Pancreas (tissue), 10 donors: ENCODE measurements at regions not wholly inside any gene's neighbourhood (a gene's known extent, or its start where the extent isn't known, plus 50 kb on each side); places are given as distances from the start of the nearest gene placed in this dataset.
A peak's percentile ranks its signal among the peaks of the same experiment; 100 is the strongest.

Source experiments
- ATAC-seq, 4 donors: fragments of 200-7000 bp; cut with Tn5 transposase; one replicate each; pipeline versions ENCODE4 v1.8.0 to v1.9.1; 2020; ENCODE audit warnings: mild to moderate bottlenecking in 4 of 4, moderate library complexity in 4 of 4
- DNase-seq, 6 donors: peaks; one replicate each; pipeline ENCODE4 v3.0.0-alpha.2; 2020
- FAIRE-seq: peaks from 2 replicates; lab custom pipeline; 2012; peaks lifted over from hg19 to GRCh38; lab: Jason Lieb, UNC
- H3K27ac ChIP-seq, 4 donors: fragments of 200-600 bp; sonication (generic); 1 replicate in 3 of 4; 2 replicates in 1 of 4; pipeline versions ENCODE4 v1.5.0 to v1.8.0; 2020
- H3K27me3 ChIP-seq, 4 donors: fragments of 200-600 bp; one replicate each; pipeline ENCODE4 v1.8.0; 2021
- H3K36me3 ChIP-seq, 3 donors: fragments of 200-600 bp; sonication (generic) in 1 of 3; one replicate each; pipeline versions ENCODE4 v1.5.0 to v1.8.0; 2020 to 2021
- H3K4me1 ChIP-seq, 3 donors: fragments of 200-600 bp; one replicate each; pipeline ENCODE4 v1.8.0; 2021
- H3K4me3 ChIP-seq, 4 donors: fragments of 200-600 bp; sonication (generic) in 2 of 4; one replicate each; pipeline versions ENCODE4 v1.5.0 to v1.8.0; 2020 to 2021
- H3K9me3 ChIP-seq, 4 donors: fragments of 200-600 bp; one replicate each; pipeline ENCODE4 v1.8.0; 2021
- WGBS, 2 donors: extraction: QIAGEN DNeasy Blood & Tissue Kit; methylation state at CpG; one replicate each; pipeline ENCODE4 v1.1.7; 2013; 5-methylcytosine and 5-hydroxymethylcytosine counted together
- intact Hi-C, 3 donors: fragments of 100-400 bp; cut with DNase I; formaldehyde crosslinking; loops; one replicate each; pipeline versions ENCODE4 v1.11.1 to v1.14.2; 2022
- TF ChIP-seq, protein P1 (sequence below), 4 donors: fragments of 200-600 bp; sonication (generic) in 3 of 4; IDR thresholded peaks; one replicate each; pipeline versions ENCODE4 v1.5.0 to v1.8.0; 2021; ENCODE audit warnings: antibody characterized with exemption in 4 of 4
- donor health status: healthy with polysubstance abuse.
- donor health status: DM: no; HTN: no; CAD: no; lungs with moderate emphysema.
- donor health status: DM: no; HTN: no; CAD: no.
- donor health status: control.
- donor health status: control.
- donor health status: Bipolar disorder and iron deficiency.
- donor health status: DM: yes; HTN: yes; CAD: no.
- donor health status: DM: no; HTN: no; CAD: no.
- donor health status: DM: no; HTN: no; CAD: no.
- donor health status: DM: yes; HTN: yes; CAD: no.

DNA sequence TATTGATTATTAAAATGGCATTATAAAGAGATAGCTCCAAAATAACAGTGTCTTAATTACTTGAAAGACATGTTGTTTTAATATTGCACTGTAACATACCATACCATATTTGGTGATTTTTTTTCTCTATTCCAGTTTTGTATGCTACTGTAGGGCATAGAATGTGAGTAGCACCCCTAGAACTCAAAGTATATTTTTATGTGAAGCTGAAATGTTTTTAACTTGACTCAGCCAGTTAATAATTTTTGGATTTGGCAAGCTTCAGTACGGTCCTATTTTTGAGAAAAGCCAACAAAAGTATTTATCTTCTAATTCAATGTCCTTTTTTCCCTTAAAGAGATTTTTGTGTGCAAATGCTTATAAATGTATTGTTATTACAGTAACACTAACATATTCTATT lies 593.8 kb downstream of the USP25 start:
- Histone ChIP-seq H3K9me3 (no peaks in the 10 kb centered on the region), H3K27ac (no peak overlapping the region), H3K27me3 (no peaks in the 10 kb centered on the region), H3K36me3 (no peaks in the 10 kb centered on the region), H3K4me3 (no peak overlapping the region), H3K4me1 (no peaks in the 10 kb centered on the region)
- WGBS, 2 donors = 33% methylated on average over 1 of the region's 1 CpG
- FAIRE-seq = no peak
- TF ChIP-seq, protein P1, sequence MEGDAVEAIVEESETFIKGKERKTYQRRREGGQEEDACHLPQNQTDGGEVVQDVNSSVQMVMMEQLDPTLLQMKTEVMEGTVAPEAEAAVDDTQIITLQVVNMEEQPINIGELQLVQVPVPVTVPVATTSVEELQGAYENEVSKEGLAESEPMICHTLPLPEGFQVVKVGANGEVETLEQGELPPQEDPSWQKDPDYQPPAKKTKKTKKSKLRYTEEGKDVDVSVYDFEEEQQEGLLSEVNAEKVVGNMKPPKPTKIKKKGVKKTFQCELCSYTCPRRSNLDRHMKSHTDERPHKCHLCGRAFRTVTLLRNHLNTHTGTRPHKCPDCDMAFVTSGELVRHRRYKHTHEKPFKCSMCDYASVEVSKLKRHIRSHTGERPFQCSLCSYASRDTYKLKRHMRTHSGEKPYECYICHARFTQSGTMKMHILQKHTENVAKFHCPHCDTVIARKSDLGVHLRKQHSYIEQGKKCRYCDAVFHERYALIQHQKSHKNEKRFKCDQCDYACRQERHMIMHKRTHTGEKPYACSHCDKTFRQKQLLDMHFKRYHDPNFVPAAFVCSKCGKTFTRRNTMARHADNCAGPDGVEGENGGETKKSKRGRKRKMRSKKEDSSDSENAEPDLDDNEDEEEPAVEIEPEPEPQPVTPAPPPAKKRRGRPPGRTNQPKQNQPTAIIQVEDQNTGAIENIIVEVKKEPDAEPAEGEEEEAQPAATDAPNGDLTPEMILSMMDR (IDR thresholded peaks at IDR 0.05) = no peak
- no peak for DNase-seq
- intact Hi-C loops = no loop called here
- ATAC-seq = no peak

DNA sequence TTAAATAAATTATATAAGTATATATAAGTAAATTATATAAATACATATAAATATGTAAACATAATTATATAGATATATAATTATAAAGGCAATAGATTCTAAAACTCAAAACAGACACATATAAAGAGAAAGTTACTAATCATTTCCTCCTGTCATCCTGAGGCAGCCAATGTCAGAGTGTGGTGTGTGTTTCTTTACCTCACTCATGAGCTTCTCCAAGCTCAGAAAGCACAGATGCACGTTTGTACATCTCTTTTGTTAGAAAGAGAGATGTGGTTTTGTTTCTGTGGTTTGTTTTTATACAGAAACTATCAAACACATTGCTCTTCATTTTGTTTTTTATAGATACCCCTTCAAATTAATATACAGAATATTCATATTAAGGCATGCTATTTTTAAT lies 594.8 kb downstream of the USP25 start:
- no peaks in the 10 kb centered on the region for H3K36me3 ChIP-seq
- FAIRE-seq = no peak
- intact Hi-C loops = loop anchor here in 1 of 3 donors (5.0 kb wide), 1 partner anchor 237 kb away; no protein-coding TSS in a partner anchor

DNA sequence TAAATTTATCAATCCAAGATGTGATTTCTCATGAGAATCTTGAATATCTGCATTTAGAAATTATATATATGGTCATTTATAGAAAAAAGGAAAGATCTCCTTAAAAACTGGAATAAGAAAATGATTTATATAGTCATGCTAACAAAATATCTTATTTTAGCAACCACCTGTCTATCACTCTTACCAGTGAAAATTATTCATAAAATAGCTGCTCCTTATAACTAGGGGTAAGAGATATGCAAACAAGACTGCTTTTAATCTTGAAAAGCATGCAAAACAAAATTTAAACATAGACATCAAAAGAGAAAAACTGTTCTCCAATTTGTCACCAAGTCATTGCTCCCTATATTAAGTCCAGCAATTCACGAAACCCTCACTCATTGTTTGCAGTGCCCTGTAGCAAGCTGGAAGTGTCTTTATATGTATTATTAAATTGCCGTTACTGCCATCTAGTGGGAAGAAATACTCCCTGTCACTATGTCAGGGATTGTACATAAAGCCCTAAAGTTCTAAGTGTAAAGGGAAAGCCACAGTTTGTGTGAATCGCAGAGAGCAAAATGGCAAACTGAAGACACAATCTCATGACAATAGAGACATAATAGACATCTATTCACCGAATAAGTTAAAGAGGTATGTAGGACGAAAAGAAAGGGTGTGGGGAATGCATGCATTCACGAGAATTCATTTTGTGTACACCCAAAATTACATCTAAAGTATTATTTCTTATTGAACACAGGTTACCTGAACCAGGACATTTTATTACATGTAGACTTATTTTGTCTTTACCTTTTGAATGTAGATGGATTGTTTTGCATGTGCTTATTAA lies 600.5 kb downstream of the USP25 start:
- H3K27ac ChIP-seq = no peak overlapping the region
- intact Hi-C loops = loop anchor here in 1 of 3 donors (10.0 kb wide), 1 partner anchor 255 kb away; no protein-coding TSS in a partner anchor
- H3K4me3 ChIP-seq = no peak overlapping the region
- TF ChIP-seq, protein P1 (IDR thresholded peaks at IDR 0.05) = peak; percentile 17 to 56 (median 49)
- peak in 1 of 6 donors; percentile 31 for DNase-seq
- 27 to 32% methylated on average over 6 of the region's 6 CpGs for WGBS, 2 donors
- no peaks in the 10 kb centered on the region for H3K9me3 ChIP-seq
- H3K36me3 ChIP-seq = no peaks in the 10 kb centered on the region
- peak; percentile 77 for FAIRE-seq
- peak; percentile 84 to 97 (median 96) for ATAC-seq
- no peaks in the 10 kb centered on the region for H3K27me3 ChIP-seq
- H3K4me1 ChIP-seq = no peaks in the 10 kb centered on the region

More for the DNA sequence above, 594.8 kb downstream of the USP25 start:
- H3K9me3 ChIP-seq = no peaks in the 10 kb centered on the region
- H3K4me3 ChIP-seq = no peak overlapping the region
- H3K4me1 ChIP-seq = no peaks in the 10 kb centered on the region
- TF ChIP-seq, protein P1 (IDR thresholded peaks at IDR 0.05) = no peak
- WGBS, 2 donors = 35 to 57% methylated on average over 1 of the region's 1 CpG
- no peak overlapping the region for H3K27ac ChIP-seq
- DNase-seq (no peak), ATAC-seq (no peak)
- no peaks in the 10 kb centered on the region for H3K27me3 ChIP-seq

DNA sequence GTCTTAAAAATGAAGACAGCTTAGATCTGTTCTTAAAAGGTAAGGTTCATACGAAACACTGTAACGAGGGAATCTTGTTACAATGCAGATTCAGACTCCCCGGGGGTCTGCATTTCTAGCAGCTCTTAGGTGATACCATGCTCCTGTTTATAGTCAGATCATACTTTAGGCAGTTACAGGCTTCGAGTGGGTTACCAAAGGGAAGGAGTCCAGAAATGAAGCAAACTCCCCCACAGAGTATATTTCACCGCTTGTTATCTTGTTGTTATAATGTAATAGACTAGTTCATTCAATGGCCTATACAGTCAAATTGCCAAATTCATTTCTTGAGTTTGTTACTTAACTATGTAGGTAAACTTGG lies 601.1 kb downstream of the USP25 start:
- H3K4me1 ChIP-seq = no peaks in the 10 kb centered on the region
- no peak overlapping the region for H3K4me3 ChIP-seq
- H3K9me3 ChIP-seq = no peaks in the 10 kb centered on the region
- DNase-seq (no peak), FAIRE-seq (no peak), ATAC-seq (no peak)
- H3K27me3 ChIP-seq = no peaks in the 10 kb centered on the region
- H3K36me3 ChIP-seq = no peaks in the 10 kb centered on the region
- 73 to 76% methylated on average over 5 of the region's 5 CpGs for WGBS, 2 donors
- TF ChIP-seq, protein P1 (IDR thresholded peaks at IDR 0.05) = no peak
- H3K27ac ChIP-seq = no peak overlapping the region
- intact Hi-C loops = loop anchor here in 1 of 3 donors (10.0 kb wide), 1 partner anchor 256 kb away; no protein-coding TSS in a partner anchor

DNA sequence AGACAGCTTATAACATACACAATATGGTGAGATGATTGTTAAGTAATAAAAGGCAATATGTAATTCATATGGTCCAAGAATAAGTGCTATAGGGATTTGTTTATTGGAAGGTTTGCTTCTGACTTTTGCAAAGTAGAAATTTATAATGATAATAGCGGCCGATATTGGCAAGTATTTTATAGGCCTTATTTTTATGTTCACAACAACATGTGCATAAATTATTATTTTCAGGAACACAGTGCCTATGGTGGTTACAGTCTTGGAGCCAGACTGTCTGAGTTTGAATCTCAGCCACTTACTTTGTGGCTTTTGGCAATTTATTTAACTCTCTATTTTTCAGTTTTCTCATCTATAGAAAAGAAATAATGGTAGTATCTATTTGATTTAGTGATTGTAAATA lies 607.5 kb downstream of the USP25 start:
- intact Hi-C loops = loop anchor here in 1 of 3 donors (10.0 kb wide), 1 partner anchor 262 kb away; no protein-coding TSS in a partner anchor
- no peak overlapping the region for H3K27ac ChIP-seq
- WGBS, 2 donors = 94 to 95% methylated on average over 2 of the region's 2 CpGs
- no peaks in the 10 kb centered on the region for H3K9me3 ChIP-seq
- no peaks in the 10 kb centered on the region for H3K36me3 ChIP-seq
- no peak for FAIRE-seq
- DNase-seq = no peak
- H3K4me3 ChIP-seq = no peak overlapping the region
- no peak for ATAC-seq
- TF ChIP-seq, protein P1 (IDR thresholded peaks at IDR 0.05) = no peak
- H3K4me1 ChIP-seq = no peaks in the 10 kb centered on the region
- no peaks in the 10 kb centered on the region for H3K27me3 ChIP-seq
